IMR-90 (cell line): ENCODE measurements at regions not wholly inside any gene's neighbourhood (a gene's known extent, or its start where the extent isn't known, plus 50 kb on each side); places are given as distances from the start of the nearest gene placed in this dataset.

Experiments
- ATAC-seq: fragments of 200-7000 bp; cut with Tn5 transposase; 2 replicates; pipeline ENCODE4 v1.9.1; 2020; ENCODE audit warnings: low read depth, mild to moderate bottlenecking, moderate library complexity
- BruUV-seq: library from RNA; stranded (reverse); fragments of 400-500 nt; replicated peaks from 2 replicates; lab custom pipeline; 2021; lab: Mats Ljungman, UMichigan
- CTCF ChIA-PET: fragments of 300-600 bp; formaldehyde crosslinking; extraction: SDS; loops from one replicate; lab custom pipeline; 2021; ENCODE audit warnings: antibody characterized with exemption; lab: Yijun Ruan, JAX
- POLR2A ChIA-PET: fragments of 300-600 bp; sonication (Branson Sonifier 250); formaldehyde crosslinking; loops from one replicate; lab custom pipeline; 2022; ENCODE audit warnings: antibody characterized with exemption; ENCODE audit not compliant: unreplicated experiment; lab: Charles Lee
- DNase-seq: peaks from one replicate; pipeline ENCODE4 v3.0.0; 2013
- H2AFZ ChIP-seq: replicated peaks from 2 replicates; pipeline ENCODE3; 2013; ENCODE audit warnings: low read length, mild to moderate bottlenecking; ENCODE audit not compliant: poor library complexity
- H2AK5ac ChIP-seq: 2 replicates; pipeline ENCODE4 v1.6.1; 2013; ENCODE audit warnings: low read depth, low read length, inconsistent platforms
- H2AK9ac ChIP-seq: replicated peaks from 2 replicates; pipeline ENCODE3; 2013; ENCODE audit warnings: mild to moderate bottlenecking, low read depth, low read length, moderate library complexity; ENCODE audit not compliant: poor library complexity
- H2BK120ac ChIP-seq: 2 replicates; pipeline ENCODE4 v1.6.1; 2013; ENCODE audit warnings: low read depth, low read length, inconsistent platforms
- H2BK15ac ChIP-seq: 3 replicates; pipeline ENCODE4 v1.6.1; 2013; ENCODE audit warnings: low read depth, low read length, inconsistent platforms
- H2BK20ac ChIP-seq: 2 replicates; pipeline ENCODE4 v1.6.1; 2013; ENCODE audit warnings: low read depth, mild to moderate bottlenecking, inconsistent platforms, low read length, moderate library complexity
- H2BK5ac ChIP-seq: 2 replicates; pipeline ENCODE4 v1.6.1; 2013; ENCODE audit warnings: mild to moderate bottlenecking, low read depth, low read length, inconsistent platforms; ENCODE audit not compliant: poor library complexity, severe bottlenecking
- H3K14ac ChIP-seq: replicated peaks from 2 replicates; pipeline ENCODE4 v1.6.1; 2013; ENCODE audit warnings: low read depth, low read length, inconsistent platforms
- H3K18ac ChIP-seq: 2 replicates; pipeline ENCODE4 v1.6.1; 2013; ENCODE audit warnings: low read depth, low read length, control low read depth
- H3K23ac ChIP-seq: 2 replicates; pipeline ENCODE4 v1.6.1; 2013; ENCODE audit warnings: low read depth, low read length, inconsistent platforms
- H3K27ac ChIP-seq: 2 replicates; pipeline ENCODE4 v1.5.1; 2013; ENCODE audit warnings: mild to moderate bottlenecking, control low read depth, low read length; ENCODE audit not compliant: insufficient read depth
- H3K27me3 ChIP-seq: 2 replicates; pipeline ENCODE4 v1.6.1; 2013; ENCODE audit warnings: low read length; ENCODE audit not compliant: control insufficient read depth, insufficient read depth
- H3K36me3 ChIP-seq: 2 replicates; pipeline ENCODE4 v1.6.1; 2013; ENCODE audit warnings: low read length, mixed read lengths; ENCODE audit not compliant: control insufficient read depth, insufficient read depth
- H3K4ac ChIP-seq: 2 replicates; pipeline ENCODE4 v1.6.1; 2013; ENCODE audit warnings: low read depth, low read length, inconsistent platforms
- H3K4me1 ChIP-seq: 2 replicates; pipeline ENCODE4 v1.6.1; 2013; ENCODE audit warnings: low read length, mixed read lengths; ENCODE audit not compliant: control insufficient read depth, insufficient read depth
- H3K4me2 ChIP-seq: 2 replicates; pipeline ENCODE4 v1.6.1; 2013; ENCODE audit warnings: low read depth, mild to moderate bottlenecking, control low read depth, low read length, moderate library complexity
- H3K4me3 ChIP-seq: 2 replicates; pipeline ENCODE4 v1.5.1; 2013; ENCODE audit warnings: low read depth, mild to moderate bottlenecking, control low read depth, low read length, moderate library complexity; ENCODE audit not compliant: insufficient read depth
- H3K56ac ChIP-seq: 2 replicates; pipeline ENCODE4 v1.6.1; 2013; ENCODE audit warnings: low read length, inconsistent platforms; ENCODE audit not compliant: insufficient read depth; ENCODE audit errors: extremely low read depth
- H3K79me1 ChIP-seq, 2 experiments: 2 replicates each; pipeline ENCODE4 v1.6.1; 2013; ENCODE audit warnings: low read length in 2 of 2, inconsistent platforms in 1 of 2, low read depth in 1 of 2
- H3K9ac ChIP-seq: 2 replicates; pipeline ENCODE4 v1.6.1; 2013; ENCODE audit warnings: low read depth, low read length, control low read depth
- H3K9me1 ChIP-seq: 2 replicates; pipeline ENCODE4 v1.6.1; 2013; ENCODE audit warnings: low read length, inconsistent platforms; ENCODE audit not compliant: insufficient read depth
- H3K9me3 ChIP-seq: 2 replicates; pipeline ENCODE4 v1.6.1; 2013; ENCODE audit warnings: low read length; ENCODE audit not compliant: control insufficient read depth, insufficient read depth
- H4K20me1 ChIP-seq: 2 replicates; pipeline ENCODE4 v1.6.1; 2013; ENCODE audit warnings: low read length, inconsistent platforms; ENCODE audit not compliant: insufficient read depth
- H4K5ac ChIP-seq: 2 replicates; pipeline ENCODE4 v1.6.1; 2013; ENCODE audit warnings: mild to moderate bottlenecking, low read depth, low read length, control low read depth
- H4K8ac ChIP-seq, 2 experiments: 2 replicates each; pipeline ENCODE4 v1.6.1; 2013; ENCODE audit warnings: low read depth in 2 of 2, low read length in 2 of 2, control low read depth in 1 of 2, inconsistent platforms in 1 of 2
- H4K91ac ChIP-seq: 2 replicates; pipeline ENCODE4 v1.6.1; 2013; ENCODE audit warnings: low read depth, low read length, inconsistent platforms; ENCODE audit not compliant: insufficient read depth
- MAFK ChIP-seq: IDR thresholded peaks from 2 replicates; pipeline ENCODE4 v1.6.1; 2012; ENCODE audit warnings: low read depth, low read length, improper control_type of control experiment
- NFE2L2 ChIP-seq: fragments of 150-350 bp; IDR thresholded peaks from 2 replicates; pipeline ENCODE4 v1.6.1; 2016; ENCODE audit warnings: low read depth, mild to moderate bottlenecking, low read length
- POLR2A ChIP-seq: IDR thresholded peaks from 2 replicates; pipeline ENCODE4 v1.6.1; 2012; ENCODE audit warnings: mild to moderate bottlenecking, low read depth, low read length
- RFX5 ChIP-seq: IDR thresholded peaks from 2 replicates; pipeline ENCODE4 v1.8.0; 2012; ENCODE audit warnings: low read depth, mild to moderate bottlenecking, low read length, moderate library complexity
- SMC3 ChIP-seq: fragments of 150-350 bp; IDR thresholded peaks from 2 replicates; pipeline ENCODE4 v1.6.1; 2016; ENCODE audit warnings: low read depth, mild to moderate bottlenecking, antibody characterized with exemption, low read length, moderate library complexity
- WGBS, 2 experiments: methylation state at CpG; one replicate each; pipeline versions ENCODE4 v1.1.5 to v1.1.7; 2013; ENCODE audit warnings: missing lambda C conversion rate in 2 of 2; ENCODE audit not compliant: insufficient read length in 1 of 2; ENCODE audit errors: extremely low coverage in 2 of 2; 5-methylcytosine and 5-hydroxymethylcytosine counted together
- dilution Hi-C: fragments of 300-500 bp; cut with HindIII; formaldehyde crosslinking; loops from one replicate; pipeline ENCODE4 v1.14.3; 2018; ENCODE audit warnings: low sequenced_read_pairs; ENCODE audit not compliant: unreplicated experiment
- in situ Hi-C: fragments of 300-500 bp; cut with MboI; formaldehyde crosslinking; loops from 3 replicates; pipeline ENCODE4 v1.14.3; 2019; ENCODE audit warnings: low sequenced_read_pairs, inconsistent platforms, mixed read lengths
- intact Hi-C: fragments of 100-400 bp; cut with micrococcal nuclease; formaldehyde crosslinking; loops from 2 replicates; pipeline ENCODE4 v1.10.0; 2022

- 0 out of 2 replicates have a peak, but pooled peaks cover 2% of the 10 kb centered on the region for H3K9me3 ChIP-seq
- H3K23ac ChIP-seq, result no peak overlapping the region
- no peak overlapping the region for H3K56ac ChIP-seq
- no peak for DNase-seq
- BruUV-seq, result no TSS peak
- H3K4ac ChIP-seq, result no peak overlapping the region
- no peak overlapping the region for H4K8ac ChIP-seq
- H3K27ac ChIP-seq, result no peak overlapping the region
- no peak overlapping the region for H2BK120ac ChIP-seq
- intact Hi-C loops, result no loop called here
- H2BK20ac ChIP-seq, result no peak overlapping the region
- ATAC-seq, result no peak
- H3K4me3 ChIP-seq, result no peak overlapping the region
- H3K27me3 ChIP-seq, result no peaks in the 10 kb centered on the region
- dilution Hi-C loops, result no loop called here
- H3K4me2 ChIP-seq, result no peak overlapping the region
- no peaks in the 10 kb centered on the region for H4K20me1 ChIP-seq
- no peak overlapping the region for H3K9ac ChIP-seq
- no peaks in the 10 kb centered on the region for H3K79me1 ChIP-seq
- TF ChIP-seq RFX5 (no peak), POLR2A (no peak), MAFK (no peak), SMC3 (no peak), NFE2L2 (no peak)
- H3K36me3 ChIP-seq, result no peaks in the 10 kb centered on the region
- H2AFZ ChIP-seq, result no peak overlapping the region
- CTCF ChIA-PET, result no interaction called here
- H2BK15ac ChIP-seq, result no peak overlapping the region
- no peak overlapping the region for H2AK5ac ChIP-seq
- no peak overlapping the region for H2AK9ac ChIP-seq
- H3K14ac ChIP-seq, result no peak overlapping the region
- WGBS, 2 experiments, result 0% methylated on average over 1 of the region's 5 CpGs; no CpG with 5 or more reads in 1 of the 2 experiments
- no peaks in the 10 kb centered on the region for H3K4me1 ChIP-seq
- H3K18ac ChIP-seq, result no peak overlapping the region
- POLR2A ChIA-PET, result no interaction called here
- in situ Hi-C loops, result no loop called here
- no peak overlapping the region for H2BK5ac ChIP-seq
- H4K91ac ChIP-seq, result no peak overlapping the region
- no peaks in the 10 kb centered on the region for H3K9me1 ChIP-seq
- H4K5ac ChIP-seq, result no peak overlapping the region
Measured at GRCh38 chr5:23400951-23401350, 106.5 kb upstream of the PRDM9 start.
